ENCODE measurements at regions not wholly inside any gene's neighbourhood (a gene's known extent, or its start where the extent isn't known, plus 50 kb on each side); places are given as distances from the start of the nearest gene placed in this dataset.

- DNase-seq = no peak
- no peak overlapping the region for H3K4me3 ChIP-seq (ENCODE audit: low read depth, low read length)
- no peak for TF ChIP-seq CTCF (IDR thresholded peaks at IDR 0.05; ENCODE audit: low read depth, low read length)
- H3K27ac ChIP-seq = no peak overlapping the region
- no peaks in the 10 kb centered on the region for H3K9me3 ChIP-seq (ENCODE audit: severe bottlenecking)
- H3K36me3 ChIP-seq = no peaks in the 10 kb centered on the region
- no peaks in the 10 kb centered on the region for H3K27me3 ChIP-seq (ENCODE audit: insufficient read depth, low read depth, severe bottlenecking)
These were observed 70.6 kb upstream of the OLFM1 start for GRCh38 chr9:135016876-135017275.

- DNase-seq = no peak
- H3K27ac ChIP-seq = no peak overlapping the region
- H3K36me3 ChIP-seq = no peaks in the 10 kb centered on the region
- H3K27me3 ChIP-seq (ENCODE audit: insufficient read depth, low read depth, severe bottlenecking) = no peaks in the 10 kb centered on the region
- no peak for TF ChIP-seq CTCF (IDR thresholded peaks at IDR 0.05; ENCODE audit: low read depth, low read length)
- no peaks in the 10 kb centered on the region for H3K9me3 ChIP-seq (ENCODE audit: severe bottlenecking)
- no peak overlapping the region for H3K4me3 ChIP-seq (ENCODE audit: low read depth, low read length)
These were observed 69.6 kb upstream of the OLFM1 start for GRCh38 chr9:135017899-135018298.

GRCh38 chr9:135018306-135018915, 69.1 kb upstream of the OLFM1 start:
- Histone ChIP-seq H3K27me3 (ENCODE audit: insufficient read depth, low read depth, severe bottlenecking) (no peaks in the 10 kb centered on the region), H3K4me3 (ENCODE audit: low read depth, low read length) (no peak overlapping the region), H3K36me3 (no peaks in the 10 kb centered on the region), H3K9me3 (ENCODE audit: severe bottlenecking) (no peaks in the 10 kb centered on the region), H3K27ac (no peak overlapping the region)
- TF ChIP-seq CTCF (IDR thresholded peaks at IDR 0.05; ENCODE audit: low read depth, low read length) = no peak
- DNase-seq = no peak

- H3K9me3 ChIP-seq (ENCODE audit: severe bottlenecking) = no peaks in the 10 kb centered on the region
- H3K36me3 ChIP-seq = no peaks in the 10 kb centered on the region
- TF ChIP-seq CTCF (IDR thresholded peaks at IDR 0.05; ENCODE audit: low read depth, low read length) = no peak
- no peak overlapping the region for H3K27ac ChIP-seq
- no peak overlapping the region for H3K4me3 ChIP-seq (ENCODE audit: low read depth, low read length)
- DNase-seq = no peak
- no peaks in the 10 kb centered on the region for H3K27me3 ChIP-seq (ENCODE audit: insufficient read depth, low read depth, severe bottlenecking)
These were observed 68.2 kb upstream of the OLFM1 start for GRCh38 chr9:135019224-135019623.

- Histone ChIP-seq H3K9me3 (ENCODE audit: severe bottlenecking) (no peaks in the 10 kb centered on the region), H3K27ac (no peak overlapping the region), H3K4me3 (ENCODE audit: low read depth, low read length) (no peak overlapping the region), H3K36me3 (no peaks in the 10 kb centered on the region), H3K27me3 (ENCODE audit: insufficient read depth, low read depth, severe bottlenecking) (no peaks in the 10 kb centered on the region)
- no peak for DNase-seq
- no peak for TF ChIP-seq CTCF (IDR thresholded peaks at IDR 0.05; ENCODE audit: low read depth, low read length)
These were observed 66.7 kb upstream of the OLFM1 start for GRCh38 chr9:135020481-135021392.
